Globus pallidus (tissue), 1 donor: ENCODE measurements at regions not wholly inside any gene's neighbourhood (a gene's known extent, or its start where the extent isn't known, plus 50 kb on each side); places are given as distances from the start of the nearest gene placed in this dataset.
"Not testable (repeated sequence)": the region's sequence is repeated elsewhere in the genome, so short reads cannot be mapped to it uniquely, and the experiment has no call there.

Source experiments
- DNase-seq: peaks from one replicate; pipeline ENCODE4 v3.0.0-alpha.2; 2015; ENCODE audit warnings: low spot score

DNA sequence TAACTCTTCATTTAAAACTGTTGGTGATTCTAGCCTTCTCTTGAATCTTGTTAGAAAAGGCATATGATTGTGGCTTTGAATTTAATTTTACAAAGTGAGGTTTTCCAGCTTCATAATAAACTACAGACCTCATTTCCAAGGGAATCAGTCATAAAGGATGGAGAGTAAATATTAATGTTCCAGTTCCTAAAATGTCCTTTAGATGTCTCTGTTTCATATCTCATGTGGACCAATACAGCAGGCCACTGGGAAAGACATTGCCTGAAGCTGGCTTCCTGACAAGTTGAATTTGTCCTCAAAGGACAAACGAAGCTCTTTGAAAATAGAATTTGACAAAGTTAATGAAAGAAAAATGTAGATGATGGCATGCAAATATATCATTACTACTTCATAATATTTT is 125.4 kb downstream of the ZNF330 start:
- DNase-seq = peak; percentile 52

DNA sequence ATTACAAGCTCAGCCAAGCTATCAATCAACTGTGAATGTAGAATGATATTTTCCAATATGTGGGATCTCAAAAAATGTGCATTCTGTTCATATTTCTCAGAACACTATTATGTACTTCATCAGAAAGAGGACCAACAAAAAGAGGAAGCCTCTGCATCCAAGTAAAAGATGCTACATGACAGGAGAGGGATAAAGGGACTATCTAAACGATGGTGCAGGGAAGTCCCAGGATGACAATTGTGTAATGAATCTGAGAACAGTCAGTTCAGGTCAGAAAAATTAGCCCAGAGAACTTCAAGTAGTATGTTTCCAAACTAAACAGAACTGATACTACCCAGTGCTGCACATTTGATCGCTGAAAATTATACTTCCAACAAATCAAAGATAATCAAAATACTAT is 127.0 kb downstream of the ZNF330 start:
- no peak for DNase-seq

DNA sequence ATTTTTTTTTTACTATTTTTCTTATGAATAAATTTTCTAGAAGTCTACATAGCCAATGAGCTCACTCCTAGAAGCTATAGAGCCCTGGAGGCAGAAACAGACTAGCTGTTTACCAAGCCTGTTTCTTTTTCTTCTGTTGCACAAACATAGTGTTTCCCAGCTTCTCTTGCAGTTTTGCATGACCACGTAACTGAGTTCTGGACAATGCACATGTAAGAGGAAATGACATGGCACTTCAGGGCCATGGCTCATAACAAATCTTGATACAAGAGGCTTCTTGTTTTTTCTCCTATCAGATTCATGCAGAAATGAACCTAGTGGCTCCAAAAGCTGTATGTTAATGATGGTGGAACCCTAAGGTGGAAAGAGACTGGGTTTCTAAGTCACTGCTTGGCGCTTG is 127.4 kb downstream of the ZNF330 start:
- no peak for DNase-seq

DNA sequence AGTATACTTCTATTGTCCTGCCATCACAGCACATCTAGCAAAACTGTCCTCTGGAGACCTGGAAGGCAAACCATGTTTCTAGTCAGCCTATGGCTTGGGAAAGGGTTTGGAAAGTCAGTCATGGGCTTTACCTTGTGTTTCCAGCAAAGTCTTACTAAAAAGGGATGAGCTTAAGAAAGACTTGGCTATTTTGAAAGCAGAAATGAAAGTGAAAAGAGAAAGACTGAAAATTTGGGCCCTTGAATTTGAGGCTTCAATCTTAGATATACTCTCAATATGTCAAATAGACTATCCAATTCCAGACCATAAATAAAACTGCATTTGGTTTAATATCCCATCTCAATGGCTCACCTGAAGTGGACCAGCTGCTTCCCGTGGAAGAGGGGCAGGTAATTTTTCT is 127.9 kb downstream of the ZNF330 start:
- no peak for DNase-seq

DNA sequence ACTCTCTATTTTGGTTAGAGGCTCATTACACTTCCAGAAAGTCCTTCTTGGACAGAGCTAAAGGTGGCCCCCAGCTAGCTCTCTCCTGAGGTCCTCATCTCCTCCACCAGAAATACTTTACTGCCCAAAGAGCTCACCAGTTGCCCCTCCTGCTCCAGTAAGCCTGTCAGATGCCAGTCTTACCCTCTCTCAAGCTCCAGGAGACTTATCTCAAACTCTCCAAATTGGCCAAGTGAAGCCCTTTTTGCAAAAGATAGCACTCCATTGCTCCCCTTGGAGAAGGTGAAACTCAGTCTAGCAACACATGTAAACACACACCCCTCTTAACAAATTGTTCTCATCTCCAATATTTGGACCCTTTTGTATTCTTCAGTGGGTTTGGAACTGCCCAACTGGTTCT is 128.5 kb downstream of the ZNF330 start:
- DNase-seq = no peak

DNA sequence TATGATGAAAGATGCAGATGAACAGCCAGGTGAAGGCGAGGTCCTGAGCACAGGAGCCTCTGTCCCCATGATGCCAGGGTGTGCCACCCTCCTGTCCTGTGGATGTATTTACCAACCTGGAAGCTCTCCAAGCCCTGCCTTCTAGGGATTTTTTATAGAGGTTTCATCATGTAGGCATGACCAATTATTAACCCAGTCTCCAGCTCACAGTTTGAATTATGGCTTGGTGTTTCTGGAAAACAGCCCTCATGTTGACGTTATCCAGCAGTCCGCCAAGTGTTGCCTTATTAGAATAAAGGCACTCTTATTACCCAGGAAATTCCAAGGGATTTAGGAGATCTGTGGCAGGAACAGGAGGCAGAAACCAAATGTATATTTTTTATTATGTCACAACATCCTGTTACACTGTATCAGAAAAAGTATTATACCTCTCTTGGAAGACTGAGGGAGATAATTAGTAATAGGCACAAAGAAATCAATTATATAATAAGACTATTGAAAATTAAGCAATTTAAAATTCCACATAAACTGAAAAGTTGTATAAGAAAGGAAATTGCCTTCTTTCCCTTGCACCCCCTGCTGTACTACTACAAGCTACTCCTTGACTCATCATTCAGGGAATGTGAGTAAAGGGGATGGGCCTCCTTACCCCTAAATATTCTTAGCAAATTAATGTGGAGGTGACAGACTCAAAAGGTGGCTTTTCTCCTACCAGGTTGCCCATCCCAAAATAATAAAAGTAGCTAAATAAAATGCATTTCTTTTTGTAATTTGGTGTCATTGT is 129.6 kb downstream of the ZNF330 start:
- DNase-seq = no peak

DNA sequence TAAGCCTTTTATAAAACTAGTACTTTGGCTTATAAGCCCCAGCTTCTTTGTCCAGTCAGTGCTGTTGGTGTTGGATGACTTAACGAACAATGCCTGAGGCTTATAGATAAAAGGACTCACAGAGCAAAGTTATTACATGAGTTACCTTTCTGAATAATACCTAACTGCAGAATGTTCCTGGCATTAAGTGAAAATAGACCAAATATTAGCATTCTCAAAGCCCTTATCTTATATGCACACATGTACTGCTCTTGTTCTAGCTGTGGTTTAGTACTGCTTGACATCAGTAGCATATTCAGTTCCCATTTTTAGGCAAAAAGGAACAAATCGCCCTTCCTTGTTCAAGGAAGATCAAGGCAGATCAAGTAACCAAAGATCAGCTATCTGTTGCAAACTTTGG is 131.6 kb downstream of the ZNF330 start:
- DNase-seq = no peak

DNA sequence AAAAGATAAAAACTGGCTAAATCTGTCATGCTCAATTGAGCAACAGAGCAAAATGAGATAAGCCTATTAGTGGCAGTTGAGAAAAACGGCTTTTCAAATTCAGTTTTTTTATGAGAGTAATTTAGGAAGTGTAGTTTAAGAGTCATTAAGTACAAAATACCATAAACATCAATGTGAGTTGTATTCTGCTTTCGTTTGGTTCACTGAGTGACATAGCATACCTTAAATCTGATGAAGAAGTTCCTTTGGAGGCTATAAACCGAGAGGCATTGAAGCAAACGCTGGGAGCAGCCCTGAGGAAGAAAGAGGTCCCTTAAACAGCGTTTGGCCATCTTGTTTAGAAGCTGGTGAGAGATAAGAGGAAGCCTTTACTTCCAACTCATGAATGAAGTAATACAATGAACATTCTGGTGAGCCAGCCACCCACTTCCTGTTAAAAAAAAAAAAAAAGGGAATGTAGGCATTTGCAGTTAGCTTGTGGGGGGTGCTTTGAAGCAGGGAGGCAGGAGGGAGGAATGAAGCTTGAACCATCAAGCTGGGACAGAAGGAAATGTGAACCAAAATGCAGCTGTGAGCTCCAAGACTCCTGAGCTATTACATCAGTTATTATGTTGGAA is 132.3 kb downstream of the ZNF330 start:
- no peak for DNase-seq

DNA sequence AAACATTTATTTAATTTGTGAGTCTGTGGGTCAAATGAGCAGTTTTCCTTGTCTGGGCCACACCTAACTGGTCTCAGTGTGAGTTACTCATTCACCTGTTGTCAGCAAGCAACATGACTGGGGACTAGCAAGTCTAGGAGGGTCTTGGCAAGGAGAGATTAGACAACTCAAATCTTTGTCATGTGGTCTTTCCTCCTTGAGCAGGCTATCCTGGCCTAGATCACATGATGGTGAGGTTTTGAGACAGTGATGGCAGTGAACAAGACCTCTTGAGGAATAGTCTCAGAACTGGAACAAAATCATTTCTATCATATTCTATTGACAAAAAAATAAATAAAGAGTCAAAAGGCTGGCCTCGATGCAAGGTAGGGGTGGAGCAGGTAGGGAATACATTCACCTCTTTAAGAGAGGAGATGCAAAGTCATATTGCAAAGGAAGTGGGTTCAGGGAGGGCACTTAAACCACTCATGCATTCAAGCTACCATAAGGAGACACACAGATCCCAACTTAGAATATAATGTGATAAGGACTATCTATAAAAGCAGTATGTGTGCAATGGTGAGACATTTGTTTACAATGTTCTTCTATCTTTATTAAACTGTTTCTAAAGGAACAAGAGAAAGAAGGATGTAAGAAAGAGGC is 135.7 kb downstream of the ZNF330 start:
- DNase-seq = no peak

DNA sequence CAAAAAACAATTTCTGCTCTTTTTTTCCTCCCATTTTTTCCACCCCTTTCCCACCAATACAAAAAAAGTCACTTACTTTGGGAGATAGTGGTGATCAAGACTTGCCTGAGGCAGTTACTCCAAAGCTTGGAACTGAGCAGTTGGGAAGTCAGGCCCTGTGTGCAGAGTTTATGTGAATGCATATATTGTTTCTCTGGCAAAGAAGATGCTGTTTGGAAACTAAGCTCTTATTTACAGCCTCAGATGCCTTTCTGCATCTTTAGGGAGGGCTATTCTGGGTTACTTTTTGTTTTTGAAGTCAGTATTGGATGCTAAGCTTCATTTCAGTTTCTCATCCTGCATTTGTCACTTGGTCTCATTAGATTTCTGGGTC is 136.3 kb downstream of the ZNF330 start:
- DNase-seq = no peak

DNA sequence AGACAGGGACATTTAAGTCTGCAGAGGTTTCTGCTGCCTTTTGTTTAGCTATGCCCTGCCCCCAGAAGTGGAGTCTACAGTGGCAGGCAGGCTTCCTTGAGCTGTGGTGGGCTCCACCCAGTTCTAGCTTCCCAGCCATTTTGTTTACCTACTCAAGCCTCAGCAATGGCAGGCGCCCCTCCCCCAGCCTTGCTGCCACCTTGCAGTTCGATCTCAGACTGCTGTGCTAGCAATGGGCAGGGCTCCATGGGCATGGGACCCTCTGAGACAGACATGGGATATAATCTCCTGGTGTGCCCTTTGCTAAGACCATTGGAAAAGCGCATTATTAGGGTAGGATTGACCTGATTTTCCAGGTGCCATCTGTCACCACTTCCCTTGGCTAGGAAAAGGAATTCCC is 147.5 kb downstream of the ZNF330 start:
- DNase-seq = not testable (repeated sequence)

DNA sequence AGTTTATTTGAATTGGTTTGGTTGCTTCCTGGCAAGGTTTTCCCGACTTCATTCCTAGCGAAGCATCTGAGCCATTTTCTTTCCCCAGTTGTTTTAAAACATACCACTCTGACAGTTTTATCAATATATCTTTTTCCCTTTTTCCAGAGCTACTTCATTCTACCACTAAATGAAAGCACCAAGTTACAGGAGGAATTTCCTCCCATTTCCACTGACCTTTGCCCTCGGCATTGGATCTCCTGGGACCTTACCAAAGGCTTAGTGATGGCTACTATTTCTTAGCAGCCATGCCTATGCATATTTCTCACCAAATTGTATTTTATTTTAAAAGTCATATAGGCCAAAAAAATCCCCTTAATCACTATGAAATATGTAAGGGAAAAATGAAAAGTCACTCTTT is 150.5 kb downstream of the ZNF330 start:
- DNase-seq = no peak

DNA sequence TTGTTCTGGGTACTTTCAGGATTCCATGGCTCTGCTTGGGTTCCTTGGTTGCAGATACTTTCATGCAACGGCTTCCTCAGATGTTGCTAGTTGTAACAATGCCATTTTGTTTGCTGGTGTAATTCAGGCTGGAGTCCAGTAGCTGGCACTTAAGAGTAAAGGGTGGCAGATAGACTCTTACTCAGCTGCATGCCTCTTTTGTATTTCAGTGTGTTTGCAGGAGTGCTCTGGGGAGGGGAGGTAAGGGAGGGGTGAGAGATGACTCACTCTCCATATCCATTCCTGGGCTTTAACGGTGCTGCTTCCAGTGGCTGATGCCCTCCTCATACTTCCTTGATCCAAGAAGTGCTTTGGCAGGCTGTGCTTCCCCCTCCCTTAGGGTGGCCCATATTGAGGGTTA is 155.2 kb downstream of the ZNF330 start:
- no peak for DNase-seq

DNA sequence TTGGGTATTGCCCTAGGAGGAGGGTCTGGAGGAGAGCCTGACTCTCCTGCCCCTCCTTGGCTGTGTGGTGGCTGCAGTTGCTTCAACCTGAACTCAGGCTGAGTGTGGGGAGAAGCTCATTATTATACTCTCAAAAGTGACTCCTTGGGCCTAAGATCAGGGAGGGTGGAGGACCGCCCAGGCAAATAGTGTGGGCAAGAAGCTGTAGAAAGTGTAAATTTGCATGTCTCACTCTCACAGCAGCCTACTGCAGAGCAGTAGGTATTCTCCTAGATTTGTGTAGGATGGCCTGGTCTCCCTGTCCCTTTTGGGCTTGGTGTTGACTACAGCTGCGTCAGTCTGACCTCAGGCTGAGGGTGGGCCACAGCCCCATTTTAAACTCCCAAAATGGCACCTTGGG is 156.1 kb downstream of the ZNF330 start:
- no peak for DNase-seq

DNA sequence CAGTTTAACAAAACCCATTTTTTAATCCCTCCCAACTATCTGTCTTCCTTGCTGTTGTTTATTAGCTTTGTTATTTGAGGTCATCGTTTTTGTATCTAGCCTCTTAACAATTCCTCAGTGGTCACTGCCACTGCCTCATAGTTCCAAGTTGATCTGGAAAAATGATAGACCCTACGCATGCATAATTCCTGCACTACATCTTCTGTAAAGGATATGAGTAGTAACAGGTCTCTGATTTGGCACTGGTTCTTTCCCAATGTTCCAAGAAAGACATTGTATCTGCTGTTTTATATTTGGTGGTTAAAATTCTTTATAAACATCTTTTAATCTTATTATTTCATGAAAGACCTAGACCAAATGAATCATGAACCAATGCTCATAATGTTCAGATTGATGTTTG is 166.6 kb downstream of the ZNF330 start:
- DNase-seq = no peak

DNA sequence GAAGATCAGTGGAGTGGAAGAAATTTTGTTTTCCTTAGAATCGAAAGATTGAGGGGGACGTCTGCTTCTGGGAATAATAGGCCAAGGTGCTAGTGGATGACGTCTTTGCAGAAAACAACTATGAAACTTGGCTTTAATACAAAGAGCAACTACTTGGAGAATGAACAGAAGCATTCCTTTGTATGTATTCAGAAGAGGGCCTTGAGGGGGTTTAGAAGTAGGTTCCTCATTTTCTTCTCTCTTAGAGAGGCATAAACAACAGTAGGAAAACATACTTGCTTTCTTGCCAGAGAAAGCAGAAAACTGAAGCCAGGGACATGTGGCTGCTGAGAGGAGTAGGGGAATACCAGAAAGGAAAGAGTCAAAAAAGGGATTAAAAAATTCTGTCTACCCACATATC is 167.8 kb downstream of the ZNF330 start:
- DNase-seq = no peak

DNA sequence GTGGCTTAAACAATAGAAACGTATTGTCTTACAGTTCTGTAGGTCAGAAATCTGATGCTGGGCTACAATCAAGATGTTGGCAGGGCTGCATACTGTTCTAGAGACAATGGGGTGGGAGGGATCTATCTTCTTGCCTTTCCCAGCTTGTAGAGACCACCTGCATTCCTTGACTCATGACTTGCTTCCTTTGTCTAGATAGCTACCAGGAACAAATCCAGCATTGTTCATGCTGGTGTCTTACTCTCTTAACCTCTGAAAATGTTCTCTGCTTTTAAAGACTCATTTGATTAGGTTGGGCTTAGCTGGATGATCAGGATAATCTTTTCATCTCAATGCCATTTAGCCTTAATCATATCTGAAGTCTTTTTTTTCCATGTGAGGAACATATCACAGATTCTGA is 169.0 kb downstream of the ZNF330 start:
- DNase-seq = no peak

DNA sequence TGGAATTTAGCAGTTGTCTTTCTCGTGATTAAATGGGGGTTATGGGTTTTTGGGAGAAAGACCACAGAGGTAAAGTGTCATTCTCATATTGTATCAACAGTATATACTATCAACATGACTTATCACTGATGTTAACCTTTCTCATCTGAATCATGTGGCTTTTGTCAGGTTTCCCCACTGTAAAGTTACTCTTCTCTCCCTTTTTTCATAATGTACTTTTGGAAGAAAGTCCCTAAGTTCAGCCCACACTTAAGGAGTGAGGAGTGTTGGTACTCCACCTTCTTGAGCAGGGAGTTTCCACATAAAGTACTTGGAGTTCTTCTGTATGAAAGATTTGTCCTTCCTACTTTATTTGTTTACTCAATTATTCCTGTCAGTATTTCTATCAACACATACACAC is 169.9 kb downstream of the ZNF330 start:
- no peak for DNase-seq

DNA sequence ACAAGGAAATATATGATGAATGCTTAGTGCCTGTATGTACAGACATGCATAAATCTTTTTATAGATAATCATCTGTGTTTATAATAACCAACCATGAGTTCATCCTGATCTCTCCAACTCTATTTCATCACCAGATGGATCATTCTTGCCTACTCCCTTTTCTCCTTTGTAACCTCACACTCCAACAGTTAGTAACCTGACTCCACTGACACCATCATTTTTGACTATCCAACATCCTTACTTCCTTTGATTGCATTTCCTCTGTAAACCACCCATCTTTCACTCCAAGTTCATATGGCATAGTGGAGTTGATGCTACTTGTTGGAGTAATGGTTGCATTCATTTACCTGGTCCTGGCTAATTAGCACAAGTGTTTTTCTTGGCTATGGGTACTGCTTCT is 170.6 kb downstream of the ZNF330 start:
- DNase-seq = no peak

DNA sequence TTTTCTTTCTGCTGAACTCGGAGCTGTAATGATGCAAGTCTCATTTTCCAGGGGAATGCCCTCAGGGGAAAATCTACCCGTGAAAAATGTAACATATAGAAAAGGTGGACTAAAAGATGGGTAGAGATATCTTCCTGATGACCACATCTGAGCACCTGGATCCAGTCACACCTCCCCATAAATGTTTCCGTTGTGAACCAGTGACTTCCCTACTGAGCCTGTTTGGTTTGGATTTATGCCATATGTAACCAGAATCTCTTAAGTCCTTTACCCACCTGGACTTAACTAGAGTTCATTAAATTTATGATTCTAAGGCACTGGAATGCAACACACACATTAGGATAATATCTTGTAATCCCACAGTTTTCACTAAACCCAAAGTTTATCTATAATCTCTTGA is 171.1 kb downstream of the ZNF330 start:
- no peak for DNase-seq

DNA sequence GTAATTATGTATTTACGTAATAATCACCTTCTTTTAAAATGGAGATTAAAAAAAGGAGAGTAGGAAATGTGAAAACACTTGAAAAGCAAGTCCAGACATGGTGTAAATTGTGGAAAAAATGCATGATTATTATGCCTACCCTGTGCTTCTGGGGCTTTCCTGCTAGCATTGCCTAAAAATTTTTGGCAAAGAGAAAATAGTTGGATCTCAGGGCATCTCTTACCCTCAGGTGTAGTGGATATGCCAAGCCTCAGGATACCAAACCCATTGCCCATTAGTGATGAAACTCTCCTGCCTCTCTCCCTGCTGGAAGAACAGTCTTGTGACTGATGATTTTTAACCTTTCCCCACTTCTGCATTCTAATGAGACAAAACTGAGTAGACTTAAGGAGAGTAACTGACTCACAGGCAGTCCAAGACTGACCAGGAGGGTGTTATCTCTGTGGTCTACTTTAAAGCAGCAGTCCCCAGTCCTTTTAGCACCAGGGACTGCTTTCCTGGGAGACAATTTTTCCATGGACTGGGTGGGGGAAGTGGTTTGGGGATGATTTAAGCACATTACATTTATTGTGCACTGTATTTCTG is 174.6 kb downstream of the ZNF330 start:
- no peak for DNase-seq

DNA sequence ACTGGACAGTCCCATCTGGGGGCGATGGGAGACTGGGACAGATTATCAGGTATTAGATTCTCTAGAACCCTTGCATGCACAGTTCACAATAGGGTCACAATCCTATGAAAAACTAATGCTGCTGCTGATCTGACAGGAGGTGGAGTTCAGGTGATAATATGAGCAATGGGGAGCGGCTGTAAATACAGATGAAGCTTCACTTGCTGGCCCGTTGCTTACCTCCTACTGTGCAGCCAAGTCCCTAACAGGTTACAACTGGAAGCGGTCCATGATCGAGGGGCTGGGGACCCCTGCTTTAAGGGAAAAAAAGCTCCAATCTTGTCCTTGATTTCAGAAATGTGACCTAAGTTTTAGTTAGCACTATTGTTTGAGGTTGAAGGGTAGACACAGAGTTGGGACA is 175.2 kb downstream of the ZNF330 start:
- DNase-seq = no peak

DNA sequence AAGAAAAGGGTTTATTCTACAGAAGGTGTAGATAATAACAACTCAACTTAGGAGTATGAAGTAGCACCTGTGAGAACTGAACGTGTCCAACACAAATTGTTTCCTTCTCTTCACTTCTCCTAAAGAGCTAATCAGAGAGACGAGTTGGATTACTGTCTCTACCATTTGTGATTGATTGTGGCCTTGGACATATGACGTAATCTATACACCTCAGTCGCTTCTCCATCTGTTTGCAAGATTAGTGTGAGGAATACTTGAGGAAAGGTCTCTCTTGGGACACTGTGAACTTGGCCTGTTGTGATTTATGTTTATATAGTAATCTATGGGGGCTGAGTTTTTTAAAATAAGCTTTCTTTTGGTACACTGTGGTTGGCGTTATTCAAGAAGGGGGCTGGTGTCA is 182.0 kb downstream of the ZNF330 start:
- DNase-seq = no peak
